ENCODE measurements at regions not wholly inside any gene's neighbourhood (a gene's known extent, or its start where the extent isn't known, plus 50 kb on each side); places are given as distances from the start of the nearest gene placed in this dataset.

GRCh38 chr17:53313746-53314145 is 509.0 kb upstream of the KIF2B start:
- TF ChIP-seq CTCF (IDR thresholded peaks at IDR 0.05; ENCODE audit: low read depth, low read length) (no peak), EZH2phosphoT487 (IDR thresholded peaks at IDR 0.05; ENCODE audit: low read depth) (no peak)
